ENCODE measurements at regions not wholly inside any gene's neighbourhood (a gene's known extent, or its start where the extent isn't known, plus 50 kb on each side); places are given as distances from the start of the nearest gene placed in this dataset.

GRCh38 chr7:81598951-81599350, 170.9 kb downstream of the HGF start:
- no peak for TF ChIP-seq CTCF (IDR thresholded peaks at IDR 0.05)
- H3K4me3 Mint-ChIP-seq, result no peak overlapping the region
- peaks cover 10% of the 10 kb centered on the region for H3K4me1 Mint-ChIP-seq (ENCODE audit: low read depth)
- no peak for DNase-seq
- no peaks in the 10 kb centered on the region for H3K9me3 Mint-ChIP-seq
- no peaks in the 10 kb centered on the region for H3K27me3 Mint-ChIP-seq (ENCODE audit: insufficient read depth)
- no peak overlapping the region for H3K27ac Mint-ChIP-seq
- H3K36me3 Mint-ChIP-seq (ENCODE audit: low read depth), result no peaks in the 10 kb centered on the region

- no peaks in the 10 kb centered on the region for H3K36me3 Mint-ChIP-seq (ENCODE audit: low read depth)
- H3K4me1 Mint-ChIP-seq (ENCODE audit: low read depth), result peaks cover 10% of the 10 kb centered on the region
- H3K27me3 Mint-ChIP-seq (ENCODE audit: insufficient read depth), result no peaks in the 10 kb centered on the region
- TF ChIP-seq CTCF (IDR thresholded peaks at IDR 0.05), result no peak
- no peak overlapping the region for H3K4me3 Mint-ChIP-seq
- DNase-seq, result no peak
- no peak overlapping the region for H3K27ac Mint-ChIP-seq
- no peaks in the 10 kb centered on the region for H3K9me3 Mint-ChIP-seq
Measured at GRCh38 chr7:81594767-81595166, 175.1 kb downstream of the HGF start.

GRCh38 chr7:81590131-81590530, 179.7 kb downstream of the HGF start:
- no peaks in the 10 kb centered on the region for H3K27me3 Mint-ChIP-seq (ENCODE audit: insufficient read depth)
- no peak for DNase-seq
- H3K4me3 Mint-ChIP-seq, result no peak overlapping the region
- no peaks in the 10 kb centered on the region for H3K9me3 Mint-ChIP-seq
- no peaks in the 10 kb centered on the region for H3K4me1 Mint-ChIP-seq (ENCODE audit: low read depth)
- H3K27ac Mint-ChIP-seq, result no peak overlapping the region
- H3K36me3 Mint-ChIP-seq (ENCODE audit: low read depth), result no peaks in the 10 kb centered on the region
- no peak for TF ChIP-seq CTCF (IDR thresholded peaks at IDR 0.05)

- Mint-ChIP-seq H3K27me3 (ENCODE audit: insufficient read depth) (no peaks in the 10 kb centered on the region), H3K36me3 (ENCODE audit: low read depth) (no peaks in the 10 kb centered on the region), H3K9me3 (no peaks in the 10 kb centered on the region), H3K4me1 (ENCODE audit: low read depth) (no peaks in the 10 kb centered on the region), H3K4me3 (no peak overlapping the region), H3K27ac (no peak overlapping the region)
- no peak for TF ChIP-seq CTCF (IDR thresholded peaks at IDR 0.05)
- DNase-seq, result no peak
Measured at GRCh38 chr7:81584667-81585066, 185.2 kb downstream of the HGF start.

DNA sequence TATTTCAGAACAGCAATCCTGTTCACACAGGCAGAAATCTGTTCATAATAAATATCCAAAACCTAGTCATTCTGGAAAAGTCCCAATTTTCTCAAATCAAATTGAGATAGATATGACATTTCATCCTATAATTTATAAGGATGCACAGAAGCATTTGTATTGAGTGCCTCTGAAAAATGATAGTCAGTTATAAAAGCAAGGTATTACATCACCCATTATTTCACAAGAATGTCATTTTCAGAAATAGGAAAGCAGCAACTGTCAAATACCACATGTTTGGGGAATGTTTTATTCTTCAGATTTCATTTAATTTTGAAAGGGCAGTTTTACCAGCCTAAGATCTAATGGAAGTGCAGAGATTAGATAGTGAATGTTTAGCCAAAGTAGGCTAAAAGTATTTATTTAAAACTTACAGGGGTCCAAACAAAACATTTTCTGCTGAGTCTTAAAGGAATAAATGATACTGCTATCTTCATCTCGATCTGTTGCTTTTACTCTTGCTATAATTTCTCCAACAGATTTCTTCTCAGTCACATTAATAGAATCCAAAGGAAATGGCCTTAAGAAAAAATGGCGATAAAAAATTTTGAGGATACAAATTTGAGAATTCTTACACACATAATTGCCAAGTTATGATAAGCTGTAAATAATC, 185.8 kb downstream of the HGF start:
- no peaks in the 10 kb centered on the region for H3K27me3 Mint-ChIP-seq (ENCODE audit: insufficient read depth)
- no peak overlapping the region for H3K27ac Mint-ChIP-seq
- TF ChIP-seq CTCF (IDR thresholded peaks at IDR 0.05), result no peak
- H3K4me3 Mint-ChIP-seq, result no peak overlapping the region
- H3K4me1 Mint-ChIP-seq (ENCODE audit: low read depth), result no peaks in the 10 kb centered on the region; the same call in 1 of the 2 replicates
- H3K36me3 Mint-ChIP-seq (ENCODE audit: low read depth), result no peaks in the 10 kb centered on the region
- H3K9me3 Mint-ChIP-seq, result no peaks in the 10 kb centered on the region
- no peak for DNase-seq

DNA sequence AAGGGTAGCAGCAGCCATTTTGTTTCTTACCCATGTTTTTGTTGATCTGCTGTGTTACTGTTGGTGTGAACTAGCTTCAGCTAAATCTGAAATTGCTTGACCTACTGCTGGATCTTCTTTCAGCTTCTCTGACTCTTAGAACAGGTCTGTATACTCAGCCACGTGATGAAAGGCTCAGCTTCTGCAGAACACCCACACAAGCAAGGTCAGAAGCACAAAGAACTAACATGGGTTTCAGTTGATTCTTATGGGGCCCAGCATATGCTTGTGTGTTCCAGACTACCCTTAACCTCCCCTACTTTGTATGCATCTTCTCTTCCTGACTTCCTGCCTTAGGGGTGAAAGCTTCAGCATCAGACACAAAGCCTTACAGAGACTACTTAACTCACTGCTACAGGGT, 186.8 kb downstream of the HGF start:
- Mint-ChIP-seq H3K27me3 (ENCODE audit: insufficient read depth) (no peaks in the 10 kb centered on the region), H3K4me1 (ENCODE audit: low read depth) (no peaks in the 10 kb centered on the region; the same call in 1 of the 2 replicates), H3K36me3 (ENCODE audit: low read depth) (no peaks in the 10 kb centered on the region), H3K9me3 (no peaks in the 10 kb centered on the region), H3K4me3 (no peak overlapping the region), H3K27ac (no peak overlapping the region)
- DNase-seq, result no peak
- TF ChIP-seq CTCF (IDR thresholded peaks at IDR 0.05), result no peak
